ENCODE measurements at regions not wholly inside any gene's neighbourhood (a gene's known extent, or its start where the extent isn't known, plus 50 kb on each side); places are given as distances from the start of the nearest gene placed in this dataset.

DNA sequence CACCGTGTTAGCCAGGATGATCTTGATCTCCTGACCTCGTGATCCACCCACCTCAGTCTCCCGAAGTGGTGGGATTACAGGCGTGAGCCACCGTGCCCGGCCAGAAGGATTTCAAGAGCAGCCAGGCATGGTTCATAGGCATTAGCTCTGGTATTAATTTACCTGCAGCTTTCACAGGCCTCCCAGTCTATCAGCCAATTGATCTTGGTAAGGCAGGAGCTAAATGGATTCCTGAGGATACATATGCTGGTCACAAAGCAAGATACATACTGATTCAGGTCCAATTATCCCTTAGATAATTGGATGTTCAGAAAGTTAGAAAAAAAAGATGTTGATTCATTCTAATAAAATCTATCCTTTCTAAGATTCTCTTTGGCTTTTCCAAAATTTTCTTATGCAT lies 487.1 kb downstream of the TLE1 start:
- no peaks in the 10 kb centered on the region for H3K27me3 Mint-ChIP-seq

GRCh38 chr9:81195206-81195605 lies 494.1 kb downstream of the TLE1 start:
- H3K27ac Mint-ChIP-seq (ENCODE audit: low read depth): no peak overlapping the region
- DNase-seq (ENCODE audit: low spot score in 2 of 2) (no peak), ATAC-seq (replicated peaks; ENCODE audit: extremely low read depth, poor library complexity, severe bottlenecking) (no peak)
- no peaks in the 10 kb centered on the region for H3K36me3 Mint-ChIP-seq (ENCODE audit: insufficient read depth)
- no peak overlapping the region for H3K4me3 Mint-ChIP-seq
- no peaks in the 10 kb centered on the region for H3K27me3 Mint-ChIP-seq
- H3K4me1 Mint-ChIP-seq: no peaks in the 10 kb centered on the region
- H3K9me3 Mint-ChIP-seq: peaks cover 29% of the 10 kb centered on the region

More for the DNA sequence above, 487.1 kb downstream of the TLE1 start:
- no peak overlapping the region for H3K27ac Mint-ChIP-seq (ENCODE audit: low read depth)
- no peak for DNase-seq (ENCODE audit: low spot score in 2 of 2)
- H3K4me3 Mint-ChIP-seq: no peak overlapping the region
- H3K9me3 Mint-ChIP-seq: peaks cover 11% of the 10 kb centered on the region
- no peak for ATAC-seq (replicated peaks; ENCODE audit: extremely low read depth, poor library complexity, severe bottlenecking)
- no peaks in the 10 kb centered on the region for H3K36me3 Mint-ChIP-seq (ENCODE audit: insufficient read depth)
- no peaks in the 10 kb centered on the region for H3K4me1 Mint-ChIP-seq

GRCh38 chr9:81193362-81194339 lies 495.7 kb downstream of the TLE1 start:
- H3K27ac Mint-ChIP-seq (ENCODE audit: low read depth): no peak overlapping the region
- ATAC-seq (replicated peaks; ENCODE audit: extremely low read depth, poor library complexity, severe bottlenecking) (no peak), DNase-seq (ENCODE audit: low spot score in 2 of 2) (no peak)
- H3K4me1 Mint-ChIP-seq: no peaks in the 10 kb centered on the region
- H3K4me3 Mint-ChIP-seq: no peak overlapping the region
- no peaks in the 10 kb centered on the region for H3K36me3 Mint-ChIP-seq (ENCODE audit: insufficient read depth)
- H3K27me3 Mint-ChIP-seq: no peaks in the 10 kb centered on the region
- peaks cover 34% of the 10 kb centered on the region for H3K9me3 Mint-ChIP-seq

DNA sequence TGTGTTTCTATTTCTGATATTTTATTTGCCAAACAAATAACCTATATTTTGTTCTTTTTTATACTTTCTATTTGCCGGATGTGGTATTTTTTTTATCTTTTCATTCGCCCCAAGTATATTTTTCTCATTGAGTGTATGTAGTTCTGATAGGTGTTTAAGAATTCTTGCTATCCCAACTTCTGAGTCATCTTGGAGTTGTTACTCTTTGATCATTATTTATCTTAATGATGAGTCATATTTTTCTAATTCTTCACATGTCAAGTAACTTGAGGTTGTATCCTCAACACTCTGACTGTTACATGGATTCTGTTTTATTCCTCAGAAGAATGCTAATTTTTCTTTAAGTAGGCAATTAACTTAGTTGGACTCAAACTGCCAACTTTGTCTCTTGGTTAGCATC lies 498.1 kb downstream of the TLE1 start:
- no peak overlapping the region for H3K27ac Mint-ChIP-seq (ENCODE audit: low read depth)
- no peaks in the 10 kb centered on the region for H3K4me1 Mint-ChIP-seq
- no peaks in the 10 kb centered on the region for H3K27me3 Mint-ChIP-seq
- H3K9me3 Mint-ChIP-seq: peaks cover 29% of the 10 kb centered on the region
- H3K4me3 Mint-ChIP-seq: no peak overlapping the region
- DNase-seq (ENCODE audit: low spot score in 2 of 2) (no peak), ATAC-seq (replicated peaks; ENCODE audit: extremely low read depth, poor library complexity, severe bottlenecking) (no peak)
- no peaks in the 10 kb centered on the region for H3K36me3 Mint-ChIP-seq (ENCODE audit: insufficient read depth)

DNA sequence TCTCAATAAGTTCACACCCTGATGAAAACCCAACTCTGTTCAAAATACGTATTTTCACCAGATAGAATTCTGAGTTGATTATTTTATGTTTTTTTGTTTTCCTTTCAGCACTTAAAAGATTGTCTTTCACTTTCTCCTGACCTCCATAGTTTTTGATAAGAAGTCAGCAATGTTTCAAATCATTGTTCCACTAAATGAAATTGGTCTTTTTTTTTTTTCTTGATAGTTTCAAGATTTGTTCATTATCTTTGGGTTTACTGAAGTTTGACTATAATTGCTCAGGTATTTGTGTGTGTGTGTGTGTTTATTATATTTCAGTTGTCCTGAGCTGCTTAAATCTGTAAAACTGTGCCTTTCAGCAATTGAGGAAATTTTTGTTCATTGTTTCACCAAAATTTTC lies 498.7 kb downstream of the TLE1 start:
- H3K4me1 Mint-ChIP-seq: no peaks in the 10 kb centered on the region
- H3K4me3 Mint-ChIP-seq: no peak overlapping the region
- ATAC-seq (replicated peaks; ENCODE audit: extremely low read depth, poor library complexity, severe bottlenecking): no peak
- no peak for DNase-seq (ENCODE audit: low spot score in 2 of 2)
- H3K27me3 Mint-ChIP-seq: no peaks in the 10 kb centered on the region
- no peak overlapping the region for H3K27ac Mint-ChIP-seq (ENCODE audit: low read depth)
- H3K36me3 Mint-ChIP-seq (ENCODE audit: insufficient read depth): no peaks in the 10 kb centered on the region
- H3K9me3 Mint-ChIP-seq: peaks cover 29% of the 10 kb centered on the region

GRCh38 chr9:81183761-81184160 lies 505.6 kb downstream of the TLE1 start:
- H3K4me1 Mint-ChIP-seq: no peaks in the 10 kb centered on the region
- no peaks in the 10 kb centered on the region for H3K9me3 Mint-ChIP-seq
- H3K27ac Mint-ChIP-seq (ENCODE audit: low read depth): no peak overlapping the region
- H3K36me3 Mint-ChIP-seq (ENCODE audit: insufficient read depth): no peaks in the 10 kb centered on the region
- no peaks in the 10 kb centered on the region for H3K27me3 Mint-ChIP-seq
- no peak for ATAC-seq (replicated peaks; ENCODE audit: extremely low read depth, poor library complexity, severe bottlenecking)
- DNase-seq (ENCODE audit: low spot score in 2 of 2): no peak
- no peak overlapping the region for H3K4me3 Mint-ChIP-seq

- peaks cover 5% of the 10 kb centered on the region for H3K9me3 Mint-ChIP-seq
- no peaks in the 10 kb centered on the region for H3K36me3 Mint-ChIP-seq (ENCODE audit: insufficient read depth)
- ATAC-seq (replicated peaks; ENCODE audit: extremely low read depth, poor library complexity, severe bottlenecking): no peak
- no peaks in the 10 kb centered on the region for H3K4me1 Mint-ChIP-seq
- no peaks in the 10 kb centered on the region for H3K27me3 Mint-ChIP-seq
- H3K27ac Mint-ChIP-seq (ENCODE audit: low read depth): no peak overlapping the region
- no peak for DNase-seq (ENCODE audit: low spot score in 2 of 2)
- no peak overlapping the region for H3K4me3 Mint-ChIP-seq
These were observed 506.9 kb downstream of the TLE1 start for GRCh38 chr9:81182431-81182830.

- Mint-ChIP-seq H3K36me3 (ENCODE audit: insufficient read depth) (no peaks in the 10 kb centered on the region), H3K9me3 (peaks cover 14% of the 10 kb centered on the region), H3K4me3 (no peak overlapping the region), H3K27ac (ENCODE audit: low read depth) (no peak overlapping the region), H3K27me3 (no peaks in the 10 kb centered on the region), H3K4me1 (no peaks in the 10 kb centered on the region)
- ATAC-seq (replicated peaks; ENCODE audit: extremely low read depth, poor library complexity, severe bottlenecking): no peak
- no peak for DNase-seq (ENCODE audit: low spot score in 2 of 2)
These were observed 515.3 kb downstream of the TLE1 start for GRCh38 chr9:81174023-81174422.

GRCh38 chr9:81171689-81172088 lies 517.7 kb downstream of the TLE1 start:
- Mint-ChIP-seq H3K36me3 (ENCODE audit: insufficient read depth) (no peaks in the 10 kb centered on the region), H3K27ac (ENCODE audit: low read depth) (no peak overlapping the region), H3K9me3 (peaks cover 4% of the 10 kb centered on the region), H3K4me1 (no peaks in the 10 kb centered on the region), H3K27me3 (no peaks in the 10 kb centered on the region), H3K4me3 (no peak overlapping the region)
- ATAC-seq (replicated peaks; ENCODE audit: extremely low read depth, poor library complexity, severe bottlenecking) (no peak), DNase-seq (ENCODE audit: low spot score in 2 of 2) (no peak)

- H3K27ac Mint-ChIP-seq (ENCODE audit: low read depth): no peak overlapping the region
- ATAC-seq (replicated peaks; ENCODE audit: extremely low read depth, poor library complexity, severe bottlenecking) (no peak), DNase-seq (ENCODE audit: low spot score in 2 of 2) (no peak)
- no peaks in the 10 kb centered on the region for H3K36me3 Mint-ChIP-seq (ENCODE audit: insufficient read depth)
- H3K9me3 Mint-ChIP-seq: peaks cover 41% of the 10 kb centered on the region
- H3K4me1 Mint-ChIP-seq: no peaks in the 10 kb centered on the region
- no peak overlapping the region for H3K4me3 Mint-ChIP-seq
- no peaks in the 10 kb centered on the region for H3K27me3 Mint-ChIP-seq
These were observed 527.0 kb downstream of the TLE1 start for GRCh38 chr9:81162361-81162760.

GRCh38 chr9:81156381-81156780 lies 533.0 kb downstream of the TLE1 start:
- H3K27me3 Mint-ChIP-seq: no peaks in the 10 kb centered on the region
- no peak overlapping the region for H3K27ac Mint-ChIP-seq (ENCODE audit: low read depth)
- no peak for ATAC-seq (replicated peaks; ENCODE audit: extremely low read depth, poor library complexity, severe bottlenecking)
- no peaks in the 10 kb centered on the region for H3K36me3 Mint-ChIP-seq (ENCODE audit: insufficient read depth)
- no peak for DNase-seq (ENCODE audit: low spot score in 2 of 2)
- no peak overlapping the region for H3K4me3 Mint-ChIP-seq
- peaks cover 25% of the 10 kb centered on the region for H3K9me3 Mint-ChIP-seq
- no peaks in the 10 kb centered on the region for H3K4me1 Mint-ChIP-seq

DNA sequence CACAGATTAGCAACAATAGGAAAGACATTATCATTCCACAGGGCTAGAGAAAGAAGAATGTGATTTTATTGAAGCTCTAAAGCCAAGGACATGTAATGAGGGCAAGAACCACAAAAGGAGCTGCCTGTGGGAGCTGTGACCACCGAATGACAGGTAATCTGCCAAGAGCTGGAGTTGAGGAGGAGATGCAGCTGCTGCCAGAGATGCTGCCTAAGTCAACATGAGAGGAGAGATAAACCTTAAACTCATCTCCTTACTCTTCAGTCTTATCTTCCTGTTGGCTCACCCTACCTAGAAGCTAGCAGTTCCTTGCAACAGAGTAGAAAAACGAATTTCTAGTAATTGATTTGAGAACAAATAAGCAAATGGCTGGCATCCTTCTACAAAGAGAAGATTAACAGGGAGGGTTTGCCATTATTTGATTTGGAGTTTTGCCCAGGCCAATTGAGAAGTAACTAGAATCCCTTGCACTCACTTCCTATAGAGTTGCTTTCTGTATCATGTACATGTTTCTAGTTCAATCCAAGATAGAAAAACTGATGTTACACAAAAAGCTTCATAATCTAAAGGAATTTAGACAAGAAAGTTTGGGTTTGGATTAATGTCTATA lies 539.2 kb downstream of the TLE1 start:
- Mint-ChIP-seq H3K4me3 (no peak overlapping the region), H3K4me1 (no peaks in the 10 kb centered on the region), H3K36me3 (ENCODE audit: insufficient read depth) (no peaks in the 10 kb centered on the region), H3K27me3 (no peaks in the 10 kb centered on the region), H3K27ac (ENCODE audit: low read depth) (no peak overlapping the region), H3K9me3 (peaks cover 17% of the 10 kb centered on the region)
- no peak for DNase-seq (ENCODE audit: low spot score in 2 of 2)
- ATAC-seq (replicated peaks; ENCODE audit: extremely low read depth, poor library complexity, severe bottlenecking): no peak

DNA sequence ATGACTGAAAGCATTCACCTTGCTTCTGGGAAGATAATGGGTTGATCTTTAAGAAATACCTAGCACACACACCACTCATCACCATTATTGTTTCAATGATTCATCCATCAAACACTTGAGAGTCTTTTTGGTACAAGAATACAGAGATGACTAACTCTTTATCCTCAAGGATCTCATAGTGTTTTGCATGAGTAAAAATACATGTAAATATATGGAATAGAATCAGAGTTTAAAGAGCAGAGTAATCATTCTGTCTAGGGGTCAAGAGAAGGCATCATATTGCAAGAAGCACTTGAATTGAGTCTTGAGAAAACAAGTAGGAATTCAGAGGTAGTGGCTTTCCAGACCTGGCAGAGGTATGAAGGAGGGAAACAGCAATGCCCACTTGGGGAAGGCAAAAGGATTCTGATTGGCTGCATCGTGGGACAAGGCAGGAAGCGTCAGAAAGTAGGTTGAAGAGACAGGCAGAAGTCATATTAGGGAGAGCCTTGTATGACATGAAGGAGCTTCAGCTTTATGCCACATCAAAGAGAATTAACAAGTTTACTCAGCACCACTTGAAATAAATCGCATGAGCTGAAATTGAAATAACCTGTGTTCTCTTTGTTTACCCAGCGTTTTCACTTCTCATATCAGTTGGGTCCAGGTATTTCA lies 542.5 kb downstream of the TLE1 start:
- Mint-ChIP-seq H3K4me1 (no peaks in the 10 kb centered on the region), H3K9me3 (peaks cover 15% of the 10 kb centered on the region), H3K27me3 (no peaks in the 10 kb centered on the region), H3K4me3 (no peak overlapping the region), H3K36me3 (ENCODE audit: insufficient read depth) (no peaks in the 10 kb centered on the region), H3K27ac (ENCODE audit: low read depth) (no peak overlapping the region)
- ATAC-seq (replicated peaks; ENCODE audit: extremely low read depth, poor library complexity, severe bottlenecking): no peak
- no peak for DNase-seq (ENCODE audit: low spot score in 2 of 2)

All from central memory CD8-positive, alpha-beta T cell (primary cell).